ENCODE measurements at regions not wholly inside any gene's neighbourhood (a gene's known extent, or its start where the extent isn't known, plus 50 kb on each side); places are given as distances from the start of the nearest gene placed in this dataset.

DNA sequence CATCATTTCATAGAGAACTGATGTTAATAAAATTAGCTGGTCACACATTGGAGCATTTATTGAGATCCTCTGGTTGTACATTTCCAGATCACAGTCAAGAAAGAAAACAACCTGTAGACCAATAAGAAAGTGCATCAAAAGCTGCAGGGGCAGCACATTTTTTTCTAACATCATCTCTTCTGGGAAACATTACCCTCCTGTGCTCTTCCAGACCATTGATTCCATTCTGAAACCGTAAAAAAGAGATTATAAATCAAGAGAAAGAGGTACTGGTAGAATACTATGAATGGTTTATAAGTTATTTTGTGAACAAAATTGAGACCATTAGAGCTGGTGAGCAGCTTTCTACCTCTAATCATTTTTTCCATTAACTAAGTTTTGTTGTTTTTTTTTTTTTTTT lies 1548.2 kb upstream of the CELF4 start:
- no peak for DNase-seq

GRCh38 chr18:39105104-39105503 lies 1539.5 kb upstream of the CELF4 start:
- no peak for DNase-seq

DNA sequence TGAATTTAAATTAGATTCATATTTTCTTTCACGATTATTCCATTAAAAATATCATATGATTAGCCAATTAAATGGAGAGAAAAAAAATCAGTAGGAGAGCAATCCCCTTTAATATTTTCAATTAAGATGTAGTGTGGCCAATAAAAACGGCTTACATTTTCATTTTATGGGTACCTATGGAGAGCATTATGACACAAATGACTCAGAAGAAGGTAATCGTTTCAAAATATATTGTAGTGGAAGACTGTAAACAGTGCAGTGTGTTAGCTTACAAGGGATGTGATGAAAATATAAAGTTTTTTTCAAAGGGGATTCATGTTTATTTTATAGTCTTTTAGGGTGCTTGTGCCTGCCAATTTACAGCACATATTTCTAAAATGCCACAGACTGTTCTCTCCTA lies 1507.4 kb upstream of the CELF4 start:
- no peak for DNase-seq

DNA sequence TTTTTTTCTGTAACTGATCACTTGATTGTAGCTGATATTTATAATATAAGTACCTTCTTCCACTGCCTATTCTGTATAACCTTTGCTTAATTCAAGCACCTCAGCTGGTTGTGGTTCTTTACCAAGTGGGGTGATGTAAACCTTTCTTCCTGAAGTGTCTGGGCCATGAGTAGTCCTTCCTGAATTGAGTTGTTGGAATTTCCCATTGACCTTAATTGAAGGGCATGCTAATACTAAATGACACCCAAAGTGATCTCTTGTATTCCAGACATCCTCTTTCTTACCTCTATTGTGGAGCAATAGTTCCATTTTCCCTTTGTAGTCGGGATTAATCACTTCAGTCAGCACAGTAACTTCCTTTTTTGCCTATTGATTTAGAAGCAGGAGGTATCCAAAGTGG lies 1496.8 kb upstream of the CELF4 start:
- no peak for DNase-seq

DNA sequence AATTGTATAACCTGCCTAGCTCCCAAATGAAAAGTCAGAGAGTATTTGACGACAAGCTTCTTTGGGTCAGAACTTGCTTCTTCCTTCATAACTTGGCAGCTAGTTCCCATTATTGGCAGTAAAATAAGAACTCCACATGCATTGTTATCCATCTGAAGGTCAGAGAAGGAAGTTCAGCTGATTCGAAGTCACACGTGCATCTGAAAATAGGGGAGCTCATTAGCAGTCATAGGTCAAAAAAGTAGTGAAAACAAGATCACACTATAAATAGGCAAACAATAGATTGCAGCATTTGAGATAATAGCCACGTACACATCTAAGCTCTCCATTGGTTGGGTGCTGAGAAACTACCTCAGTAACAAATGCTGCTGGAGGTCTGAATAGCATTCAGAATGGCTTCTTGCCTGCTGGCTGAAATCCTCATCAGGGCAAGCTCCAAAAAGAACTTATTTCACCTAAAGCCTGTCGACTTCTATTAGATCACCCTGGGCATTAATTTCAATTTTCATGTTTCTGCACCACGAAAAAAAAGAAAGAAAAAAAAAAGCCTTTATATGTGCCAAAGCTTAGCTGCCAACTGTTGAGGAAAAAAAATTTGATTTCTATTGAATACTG lies 1492.9 kb upstream of the CELF4 start:
- no peak for DNase-seq

DNA sequence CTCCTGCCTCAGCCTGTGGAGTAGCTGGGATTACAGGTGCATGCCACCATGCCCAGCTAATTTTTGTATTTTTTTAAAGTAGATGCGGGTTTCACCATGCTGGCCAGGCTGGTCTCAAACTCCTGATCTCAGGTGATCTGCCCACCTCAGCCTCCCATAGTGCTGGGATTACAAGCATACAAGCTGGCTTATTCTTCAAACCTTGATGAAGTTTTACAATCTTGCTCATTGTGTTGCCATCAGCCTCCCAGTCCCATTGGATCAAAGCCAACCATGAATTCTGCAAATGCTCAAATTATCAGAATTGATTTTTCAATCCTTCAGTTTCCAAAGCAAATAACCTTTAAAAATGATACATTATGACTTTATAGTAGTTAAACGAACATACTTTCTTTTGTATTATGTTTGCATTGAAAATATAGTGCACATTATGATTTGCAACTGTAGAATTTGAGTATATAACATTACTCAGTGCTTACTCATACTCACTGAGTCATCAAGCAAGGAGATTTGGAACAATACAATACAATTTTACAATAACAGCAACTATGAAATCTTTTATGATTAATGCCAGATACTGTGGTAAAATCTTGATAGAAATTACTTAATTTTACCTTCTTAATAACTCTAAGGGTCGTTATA lies 1491.9 kb upstream of the CELF4 start:
- no peak for DNase-seq

- DNase-seq, result no peak
Measured at GRCh38 chr18:39053571-39053970, 1488.0 kb upstream of the CELF4 start.

DNA sequence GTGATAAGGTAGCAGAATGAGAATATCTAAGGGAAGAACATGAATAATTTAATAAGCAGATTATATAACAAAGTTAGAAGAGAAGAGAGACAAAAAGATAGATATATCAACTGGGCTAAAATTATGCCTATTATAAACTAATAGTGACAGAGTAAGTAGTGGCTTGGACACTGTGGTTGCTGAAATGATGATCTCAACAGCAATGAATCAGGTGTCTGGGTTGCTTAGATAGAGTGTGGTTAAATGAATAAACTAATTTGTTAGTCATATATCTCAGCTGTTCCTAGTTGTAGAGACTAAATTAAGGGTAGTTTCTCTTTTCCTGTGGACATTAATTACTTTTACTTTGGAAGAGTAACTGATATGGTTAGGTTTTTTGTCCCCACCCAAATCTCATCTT lies 1485.4 kb upstream of the CELF4 start:
- DNase-seq, result no peak

GRCh38 chr18:39039813-39040212 lies 1474.2 kb upstream of the CELF4 start:
- no peak for DNase-seq

DNA sequence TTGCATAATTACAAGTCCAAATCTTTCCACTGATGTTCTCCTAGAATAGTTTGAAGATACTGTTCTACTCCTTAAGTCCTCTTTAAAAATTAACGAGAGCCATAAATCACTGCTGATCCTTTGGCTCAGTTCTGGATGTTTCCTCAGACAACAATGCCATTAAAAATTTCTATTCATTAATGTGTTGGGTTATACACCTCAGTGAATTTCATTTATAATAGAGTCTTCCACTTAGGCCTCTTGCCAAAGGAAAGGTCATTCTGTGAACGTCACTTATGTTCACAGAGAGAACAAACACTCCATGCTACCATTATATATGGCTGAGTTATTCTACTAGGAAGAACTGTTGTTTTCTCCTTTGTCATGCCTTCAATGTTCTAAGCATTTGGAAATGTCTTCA lies 1472.3 kb upstream of the CELF4 start:
- DNase-seq, result no peak

DNA sequence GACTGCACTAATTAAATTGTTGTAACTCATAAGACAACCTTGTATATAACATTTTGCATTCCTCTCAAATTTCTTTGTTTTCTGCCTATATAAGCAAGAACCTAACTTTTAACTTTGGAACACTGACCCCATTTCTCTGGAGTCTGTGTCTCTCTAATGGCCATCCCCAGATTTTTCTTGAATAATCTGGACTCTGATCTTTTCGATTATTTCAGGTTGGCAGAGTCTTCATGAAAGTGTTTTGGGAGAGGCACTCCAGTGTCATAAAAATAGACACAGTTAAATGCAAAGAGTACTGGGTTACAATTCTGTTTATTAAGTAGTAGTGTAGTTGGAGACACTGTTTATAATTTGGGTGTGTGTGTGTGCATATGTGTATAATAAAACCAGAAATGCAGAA lies 1467.7 kb upstream of the CELF4 start:
- no peak for DNase-seq

- DNase-seq, result no peak
Measured at GRCh38 chr18:39031647-39032046, 1466.0 kb upstream of the CELF4 start.

- DNase-seq, result no peak
Measured at GRCh38 chr18:39030124-39030655, 1464.6 kb upstream of the CELF4 start.

DNA sequence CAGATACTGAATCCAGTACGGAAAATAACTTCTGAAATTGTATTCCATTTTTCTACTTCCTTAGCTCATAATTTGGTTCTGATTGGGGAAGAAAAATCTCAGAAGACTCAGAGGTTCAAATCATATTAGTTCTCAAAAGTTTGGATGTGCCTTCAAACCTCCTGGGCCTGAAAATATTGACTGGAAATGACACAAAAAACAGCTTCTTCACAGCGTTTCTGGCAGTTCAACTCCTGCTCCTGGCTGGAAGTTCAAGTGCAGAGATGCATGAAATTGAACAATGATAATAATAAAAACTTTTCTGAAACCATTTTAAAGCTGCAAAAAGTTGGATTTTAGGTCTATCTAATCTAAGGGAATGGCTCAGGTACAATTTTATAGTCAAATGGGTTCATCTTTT lies 1459.9 kb upstream of the CELF4 start:
- no peak for DNase-seq

DNA sequence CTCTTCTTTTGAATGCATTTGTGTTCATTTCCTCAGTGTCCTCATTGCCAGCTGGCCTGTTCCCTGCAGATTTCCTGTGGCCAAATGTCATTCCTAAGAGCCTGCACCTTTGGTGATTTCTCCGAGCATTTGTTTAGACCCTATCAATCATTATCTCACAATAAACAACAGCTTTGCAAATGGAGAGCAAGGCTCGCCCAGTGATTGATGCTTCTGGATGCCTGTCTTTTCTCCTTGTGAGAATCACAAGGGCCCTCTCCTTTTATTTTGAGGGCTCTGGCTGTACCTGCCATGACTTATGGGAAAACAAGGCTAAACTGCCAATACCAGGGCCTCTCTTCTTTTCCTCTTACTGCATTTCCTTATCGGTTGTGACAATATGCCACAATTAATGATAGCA lies 1454.4 kb upstream of the CELF4 start:
- DNase-seq, result no peak

DNA sequence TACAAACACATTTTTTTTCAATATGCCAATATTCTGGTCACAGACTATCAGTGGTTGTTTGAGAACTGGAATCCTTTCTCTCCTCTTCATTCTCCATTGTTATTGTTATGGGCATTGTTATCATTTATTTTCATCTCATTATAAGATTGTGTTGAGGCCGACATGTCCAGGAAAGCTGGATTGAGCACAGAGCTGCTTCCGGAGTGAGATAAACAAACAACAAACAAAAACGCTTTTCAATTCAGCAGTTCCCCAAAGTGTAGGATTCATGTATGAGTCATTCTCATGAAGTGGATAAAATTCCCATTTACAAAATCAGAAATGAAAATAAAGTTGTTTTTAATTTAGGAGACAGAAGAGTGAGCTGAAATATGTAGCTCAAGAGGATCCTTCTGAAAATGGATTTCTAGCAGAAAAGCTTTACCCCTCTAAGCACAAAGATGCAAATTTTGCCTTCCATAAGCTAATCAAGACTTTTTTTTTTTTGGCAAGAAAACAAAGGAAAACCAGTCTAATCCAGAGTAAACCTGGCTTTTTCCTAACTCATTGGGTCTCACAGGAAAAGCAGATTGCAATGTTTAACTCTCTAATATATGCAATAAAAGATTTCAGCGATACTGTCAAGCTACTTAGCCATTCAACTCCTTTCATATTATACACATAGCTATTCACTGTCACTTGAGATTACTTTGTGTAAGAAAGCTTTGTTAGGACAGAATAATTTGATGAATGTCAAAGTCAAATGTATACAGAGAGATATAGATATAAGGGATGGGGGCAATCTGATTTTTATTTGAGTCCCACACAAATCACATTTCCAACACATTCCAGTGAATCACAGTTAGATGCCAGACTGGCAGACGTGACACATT lies 1441.7 kb upstream of the CELF4 start:
- no peak for DNase-seq

- no peak for DNase-seq
Measured at GRCh38 chr18:38996056-38996455, 1430.5 kb upstream of the CELF4 start.

- DNase-seq, result no peak
Measured at GRCh38 chr18:38993342-38993741, 1427.7 kb upstream of the CELF4 start.

GRCh38 chr18:38984968-38985367 lies 1419.4 kb upstream of the CELF4 start:
- DNase-seq, result no peak

DNA sequence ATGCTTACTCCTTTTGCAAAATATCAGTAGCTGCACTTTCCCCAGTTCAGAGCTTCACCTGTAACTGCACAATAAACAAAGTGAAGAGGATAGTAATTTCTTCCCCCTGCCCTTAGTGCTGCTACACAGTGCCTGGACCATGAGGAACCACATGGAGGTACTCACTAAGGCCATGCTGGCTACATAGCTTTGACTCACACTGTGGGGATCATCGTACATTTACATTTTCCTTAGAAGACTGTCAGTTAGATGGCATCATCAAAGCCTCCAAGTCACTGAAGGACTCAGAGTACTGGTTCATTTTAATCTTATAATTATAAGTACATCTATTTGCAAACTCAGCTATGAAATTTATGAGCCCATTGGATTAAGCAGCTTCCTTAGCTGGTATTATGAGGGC lies 1416.5 kb upstream of the CELF4 start:
- no peak for DNase-seq

DNA sequence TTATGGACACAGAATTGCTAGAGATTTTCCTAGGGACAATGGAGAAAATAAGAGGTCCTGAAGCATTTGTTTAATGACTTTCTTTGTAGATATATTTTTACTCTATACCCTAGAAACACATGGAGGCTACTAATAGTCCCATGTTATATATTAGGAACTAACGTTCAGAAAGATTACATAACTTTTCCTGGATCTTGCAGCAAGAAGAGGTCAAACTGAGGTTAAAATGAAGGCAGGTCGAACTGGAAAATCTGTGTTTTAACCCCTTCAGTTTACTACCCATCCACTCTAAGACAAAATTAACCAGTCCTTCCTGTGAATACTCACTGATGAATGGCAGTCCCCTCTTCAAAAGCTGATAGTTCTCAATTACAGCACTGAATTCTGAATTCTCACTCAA lies 1415.8 kb upstream of the CELF4 start:
- DNase-seq, result no peak

DNA sequence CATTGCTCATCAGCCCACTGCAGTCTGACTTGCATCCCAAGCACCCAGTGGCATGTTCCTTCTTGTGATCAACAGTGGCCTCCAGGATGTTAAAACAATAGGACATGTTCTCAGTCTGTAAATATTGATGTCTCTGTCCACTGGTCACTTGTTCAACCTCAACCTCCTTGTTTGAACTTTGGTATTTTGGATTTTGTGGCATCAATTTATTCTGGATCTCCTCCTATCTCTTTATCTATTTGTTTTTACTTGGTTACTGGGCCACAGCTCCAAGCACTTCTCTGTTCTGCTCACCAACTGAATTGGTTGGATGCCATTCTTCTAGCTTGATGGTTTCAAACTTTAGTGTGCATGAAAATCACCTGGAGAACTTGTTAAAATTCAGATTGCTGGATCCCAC lies 1414.8 kb upstream of the CELF4 start:
- DNase-seq, result no peak

- no peak for DNase-seq
Measured at GRCh38 chr18:38972571-38972970, 1407.0 kb upstream of the CELF4 start.

GRCh38 chr18:38971881-38972280 lies 1406.3 kb upstream of the CELF4 start:
- DNase-seq, result no peak
